HG02678 (cell line): ENCODE measurements at regions not wholly inside any gene's neighbourhood (a gene's known extent, or its start where the extent isn't known, plus 50 kb on each side); places are given as distances from the start of the nearest gene placed in this dataset.

Experiments used
- ATAC-seq: cut with Tn5 transposase; IDR thresholded peaks from one replicate; pipeline ENCODE4 v1.9.1; 2021; ENCODE audit warnings: mild to moderate bottlenecking, moderate library complexity; ENCODE audit not compliant: unreplicated experiment

GRCh38 chrY:7465185-7465621 lies 553.7 kb upstream of the AMELY start:
- ATAC-seq: no peak

- no peak for ATAC-seq
Observed at GRCh38 chrY:7464742-7465141, 553.2 kb upstream of the AMELY start.

DNA sequence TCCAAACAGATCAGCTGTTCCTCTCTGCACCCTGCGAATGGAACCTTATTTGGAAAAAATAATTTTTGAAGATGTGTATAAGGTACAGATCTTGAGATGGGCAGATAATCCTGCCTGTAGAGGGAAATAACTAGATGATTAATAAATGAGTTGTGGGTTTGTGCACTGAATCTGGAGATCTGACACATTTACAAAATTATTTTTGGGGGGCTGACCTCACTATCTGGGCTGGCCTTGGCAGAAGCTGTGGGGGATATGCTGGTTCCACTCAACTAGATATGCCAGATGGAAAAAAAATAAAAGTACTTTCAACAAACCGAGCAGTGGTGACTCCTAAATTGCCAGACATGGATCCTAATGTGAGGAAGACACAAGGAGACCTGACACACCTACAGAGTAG lies 552.2 kb upstream of the AMELY start:
- ATAC-seq: no peak

- no peak for ATAC-seq
Observed at GRCh38 chrY:7463196-7463595, 551.6 kb upstream of the AMELY start.

- no peak for ATAC-seq
Observed at GRCh38 chrY:7462657-7463056, 551.1 kb upstream of the AMELY start.

- no peak for ATAC-seq
Observed at GRCh38 chrY:7461873-7462525, 550.4 kb upstream of the AMELY start.

DNA sequence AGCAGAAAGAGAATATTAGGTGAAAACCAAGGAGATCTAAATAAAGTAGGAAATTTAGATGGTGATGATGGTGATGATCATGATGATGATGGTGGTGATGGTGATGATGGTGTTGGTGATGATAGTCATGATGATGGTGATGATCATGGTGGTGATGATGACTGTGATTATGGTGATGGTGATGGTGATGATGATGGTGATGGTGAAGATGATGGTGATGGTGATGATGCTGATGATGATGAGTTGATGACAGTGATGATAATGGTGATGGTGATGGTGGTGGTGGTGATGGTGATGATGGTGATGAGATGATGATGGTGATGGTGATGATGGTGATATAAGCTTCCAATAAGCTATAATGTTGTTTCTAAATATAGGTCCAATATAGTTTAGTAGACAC lies 548.2 kb upstream of the AMELY start:
- no peak for ATAC-seq

GRCh38 chrY:7458301-7459078 lies 546.9 kb upstream of the AMELY start:
- no peak for ATAC-seq

- no peak for ATAC-seq
Observed at GRCh38 chrY:7457286-7458015, 545.9 kb upstream of the AMELY start.

- no peak for ATAC-seq
Observed at GRCh38 chrY:7455626-7456025, 544.1 kb upstream of the AMELY start.

DNA sequence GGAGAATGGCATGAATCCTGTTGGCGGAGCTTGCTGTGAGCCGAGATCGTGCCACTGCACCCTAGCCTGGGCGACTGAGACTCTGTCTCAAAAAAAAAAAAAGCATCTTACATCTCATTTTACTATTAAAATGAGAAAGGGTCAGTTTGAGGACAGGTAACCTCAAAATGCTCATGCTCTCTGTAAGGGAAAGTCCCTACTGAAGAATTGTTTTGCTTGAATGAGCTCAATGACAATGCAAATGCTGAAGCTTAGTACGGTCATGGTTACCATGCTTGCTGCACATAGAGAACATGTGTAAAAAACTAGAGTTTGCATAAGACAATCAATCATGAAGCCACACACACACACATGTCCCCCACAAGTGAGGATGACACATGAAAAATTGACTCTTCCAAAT lies 541.8 kb upstream of the AMELY start:
- peak; percentile 88 for ATAC-seq

GRCh38 chrY:7452246-7452645 lies 540.7 kb upstream of the AMELY start:
- no peak for ATAC-seq

GRCh38 chrY:7449860-7450259 lies 538.3 kb upstream of the AMELY start:
- no peak for ATAC-seq

DNA sequence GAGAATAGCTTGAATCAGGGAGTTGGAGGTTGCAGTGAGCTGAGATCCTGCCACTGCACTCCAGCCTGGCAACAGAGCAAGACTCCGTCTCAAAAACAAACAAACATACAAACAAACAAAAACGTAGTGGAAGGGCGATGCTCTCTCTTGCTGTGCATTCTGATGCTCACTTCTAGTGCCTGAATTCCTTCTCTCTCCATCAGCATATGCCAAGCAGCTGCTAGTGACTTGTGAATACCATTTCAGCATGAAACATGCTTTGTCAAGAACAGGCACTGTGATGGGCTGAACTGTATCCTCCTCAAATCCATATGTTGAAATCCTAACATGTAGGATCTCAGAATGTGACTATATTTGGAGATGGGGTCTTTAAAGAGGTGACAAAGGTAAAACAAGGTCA lies 537.1 kb upstream of the AMELY start:
- no peak for ATAC-seq

GRCh38 chrY:7447881-7448516 lies 536.4 kb upstream of the AMELY start:
- ATAC-seq: no peak

- ATAC-seq: no peak
Observed at GRCh38 chrY:7444141-7444540, 532.6 kb upstream of the AMELY start.

DNA sequence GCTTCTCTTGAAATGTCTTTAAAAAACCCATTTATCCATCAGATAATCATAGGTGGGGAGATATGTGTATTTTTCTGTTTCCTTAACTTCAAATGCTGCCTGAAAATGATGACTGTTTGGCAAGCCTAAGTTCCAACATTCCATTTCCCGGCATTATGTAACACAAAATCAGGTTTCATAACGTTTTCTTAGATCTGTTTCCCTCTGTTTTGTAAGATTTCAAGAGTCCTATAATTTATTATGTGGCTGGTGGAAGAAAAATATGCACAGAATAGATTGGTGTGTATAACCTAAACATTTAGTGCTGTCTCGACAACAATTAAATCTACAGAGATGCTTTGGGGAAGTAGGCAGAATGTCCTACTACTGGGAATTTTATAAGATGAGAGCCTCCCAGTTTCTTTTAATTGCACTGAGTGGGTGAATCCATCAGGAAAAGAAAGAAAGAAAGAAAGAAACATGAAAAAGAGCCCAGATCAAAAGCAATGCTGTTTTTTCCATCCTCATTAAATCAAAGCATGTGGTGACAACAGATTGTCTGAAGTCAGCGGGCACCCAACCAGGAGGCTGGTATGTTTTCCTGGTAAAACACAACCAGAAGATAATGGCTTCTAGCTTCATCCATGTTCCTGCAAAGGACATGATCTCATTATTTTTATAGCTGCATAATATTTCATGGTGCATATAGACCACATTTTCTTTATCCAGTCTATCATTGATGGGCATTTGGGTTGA lies 529.4 kb upstream of the AMELY start:
- no peak for ATAC-seq

- ATAC-seq: no peak
Observed at GRCh38 chrY:7437086-7437485, 525.5 kb upstream of the AMELY start.

DNA sequence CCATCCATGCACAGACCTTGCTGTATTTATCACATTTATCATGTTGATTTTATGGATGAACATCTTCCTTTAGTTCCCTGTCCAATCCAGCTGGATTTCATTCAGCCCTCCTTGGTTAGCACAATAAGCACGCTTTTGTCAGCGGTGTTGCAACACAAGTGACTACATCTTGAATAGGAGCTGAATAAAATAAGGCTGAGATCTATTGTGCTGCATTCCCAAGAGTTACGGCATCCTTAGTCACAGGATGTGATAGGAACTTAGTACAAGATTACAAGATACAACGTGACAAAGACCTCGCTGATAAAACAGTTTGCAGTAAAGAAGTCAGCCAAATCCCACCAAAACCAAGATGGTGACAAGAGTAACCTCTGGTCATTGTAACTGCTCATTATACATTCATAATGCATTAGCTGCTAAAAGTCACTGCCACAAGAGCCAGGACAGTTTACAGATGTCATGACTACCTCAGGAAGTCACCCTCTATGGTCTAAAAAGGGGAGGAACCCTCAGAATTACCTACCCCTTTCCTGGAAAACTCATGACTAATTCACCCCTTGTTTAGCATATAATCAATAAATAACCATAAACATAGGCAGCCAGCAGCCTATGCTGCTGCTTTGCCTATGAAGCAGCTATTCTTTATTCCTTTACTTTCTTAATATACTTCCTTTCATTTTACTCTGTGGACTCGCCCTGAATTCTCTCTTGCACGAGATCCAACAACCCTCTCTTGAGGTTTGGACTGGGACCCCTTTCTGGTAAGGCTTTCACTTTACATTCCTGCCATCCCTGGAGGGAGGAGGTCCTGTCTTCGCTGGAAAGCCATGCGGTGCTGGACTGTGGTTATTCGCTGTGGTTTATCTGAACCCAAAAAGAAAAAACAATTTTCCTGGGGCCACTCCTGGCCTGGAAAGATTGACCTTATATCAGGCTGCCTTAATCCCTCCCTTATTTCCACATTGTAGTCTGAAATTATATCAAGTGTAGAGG lies 522.6 kb upstream of the AMELY start:
- ATAC-seq: no peak

DNA sequence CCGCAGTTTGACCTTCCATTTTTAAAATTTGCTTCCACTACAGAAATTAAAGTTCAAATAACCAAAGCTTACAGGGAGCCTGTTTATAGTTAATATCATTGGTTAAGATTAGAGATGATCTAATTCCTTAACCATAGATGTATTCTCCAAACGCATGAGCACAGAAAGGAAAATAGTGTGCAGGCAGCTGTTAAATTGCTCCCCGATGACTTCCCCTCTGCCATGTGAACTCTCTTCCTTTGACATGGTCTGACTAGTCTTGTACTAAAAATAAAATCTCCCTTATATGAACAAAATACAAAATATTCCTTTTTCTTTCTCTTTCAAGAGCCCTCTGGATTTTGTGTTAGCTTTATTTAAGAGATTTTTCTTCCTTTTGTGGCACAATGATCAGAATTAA lies 507.6 kb upstream of the AMELY start:
- ATAC-seq: no peak
